Astrocyte of the cerebellum (primary cell): ENCODE measurements at regions not wholly inside any gene's neighbourhood (a gene's known extent, or its start where the extent isn't known, plus 50 kb on each side); places are given as distances from the start of the nearest gene placed in this dataset.

Source experiments
- DNase-seq: peaks from one replicate; pipeline ENCODE4 v3.0.0-alpha.2; 2011; ENCODE audit warnings: low read depth
- H3K4me3 ChIP-seq: 2 replicates; pipeline ENCODE4 v1.5.1; 2011; ENCODE audit warnings: mild to moderate bottlenecking, low read depth, low read length, moderate library complexity
- CTCF ChIP-seq: IDR thresholded peaks from 2 replicates; pipeline ENCODE4 v1.5.1; 2012; ENCODE audit warnings: low read length, low read depth, moderate library complexity, mild to moderate bottlenecking; ENCODE audit errors: missing control alignments
- in situ Hi-C: cut with HindIII; loops from 2 replicates; pipeline ENCODE4 v1.10.0; 2017; ENCODE audit warnings: low sequenced_read_pairs

GRCh38 chr10:121112136-121112535 is 261.0 kb downstream of the WDR11 start:
- no peak for TF ChIP-seq CTCF
- no peak overlapping the region for H3K4me3 ChIP-seq
- no peak for DNase-seq
- in situ Hi-C loops: no loop called here

GRCh38 chr10:121112579-121113384 is 261.6 kb downstream of the WDR11 start:
- no peak for DNase-seq
- TF ChIP-seq CTCF: no peak
- H3K4me3 ChIP-seq: no peak overlapping the region
- in situ Hi-C loops: no loop called here

- no peak for DNase-seq
- in situ Hi-C loops: no loop called here
- TF ChIP-seq CTCF: no peak
- H3K4me3 ChIP-seq: no peak overlapping the region
Measured at GRCh38 chr10:121113385-121113696, 262.2 kb downstream of the WDR11 start.

- DNase-seq: no peak
- no peak overlapping the region for H3K4me3 ChIP-seq
- in situ Hi-C loops: no loop called here
- TF ChIP-seq CTCF: no peak
Measured at GRCh38 chr10:121113911-121114310, 262.7 kb downstream of the WDR11 start.

- no peak for TF ChIP-seq CTCF
- no peak for DNase-seq
- in situ Hi-C loops: no loop called here
- H3K4me3 ChIP-seq: no peak overlapping the region
Measured at GRCh38 chr10:121115154-121115553, 264.0 kb downstream of the WDR11 start.

GRCh38 chr10:121121462-121121861 is 270.3 kb downstream of the WDR11 start:
- in situ Hi-C loops: no loop called here
- no peak for TF ChIP-seq CTCF
- H3K4me3 ChIP-seq: no peak overlapping the region
- no peak for DNase-seq
